ENCODE measurements at regions not wholly inside any gene's neighbourhood (a gene's known extent, or its start where the extent isn't known, plus 50 kb on each side); places are given as distances from the start of the nearest gene placed in this dataset.

DNA sequence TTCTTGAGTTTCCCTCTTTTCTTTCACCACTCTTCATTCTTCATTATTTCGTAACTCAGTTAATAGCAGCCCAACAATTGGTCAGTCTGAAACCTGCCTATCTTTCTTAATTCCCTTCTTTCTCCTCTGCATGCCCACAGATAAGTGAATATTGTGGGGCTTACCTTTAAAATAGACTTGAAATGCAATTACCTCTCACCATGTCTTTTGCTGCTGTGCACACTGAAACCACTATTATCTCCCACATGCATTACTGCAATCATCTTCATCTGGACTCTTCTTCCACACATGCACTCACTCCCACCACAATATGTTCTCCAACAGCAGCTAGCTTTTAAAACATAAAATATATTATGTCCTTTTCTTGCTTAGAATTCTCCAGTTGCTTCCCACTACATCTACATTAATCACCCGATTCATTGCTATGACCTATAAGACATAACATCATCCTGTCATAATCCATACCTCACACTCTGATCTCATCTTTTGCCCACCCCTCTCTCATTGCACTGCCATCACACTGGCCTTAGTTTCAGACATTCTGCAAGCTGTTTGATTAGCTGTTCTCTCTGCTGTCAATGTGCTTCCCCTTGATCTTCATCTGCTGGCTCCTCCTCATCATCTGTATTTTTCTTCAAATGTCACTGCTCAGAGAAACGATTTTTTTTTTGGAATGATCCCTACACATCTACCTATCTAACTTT is 304.8 kb downstream of the PTPRC start:
- TF ChIP-seq, protein P1, sequence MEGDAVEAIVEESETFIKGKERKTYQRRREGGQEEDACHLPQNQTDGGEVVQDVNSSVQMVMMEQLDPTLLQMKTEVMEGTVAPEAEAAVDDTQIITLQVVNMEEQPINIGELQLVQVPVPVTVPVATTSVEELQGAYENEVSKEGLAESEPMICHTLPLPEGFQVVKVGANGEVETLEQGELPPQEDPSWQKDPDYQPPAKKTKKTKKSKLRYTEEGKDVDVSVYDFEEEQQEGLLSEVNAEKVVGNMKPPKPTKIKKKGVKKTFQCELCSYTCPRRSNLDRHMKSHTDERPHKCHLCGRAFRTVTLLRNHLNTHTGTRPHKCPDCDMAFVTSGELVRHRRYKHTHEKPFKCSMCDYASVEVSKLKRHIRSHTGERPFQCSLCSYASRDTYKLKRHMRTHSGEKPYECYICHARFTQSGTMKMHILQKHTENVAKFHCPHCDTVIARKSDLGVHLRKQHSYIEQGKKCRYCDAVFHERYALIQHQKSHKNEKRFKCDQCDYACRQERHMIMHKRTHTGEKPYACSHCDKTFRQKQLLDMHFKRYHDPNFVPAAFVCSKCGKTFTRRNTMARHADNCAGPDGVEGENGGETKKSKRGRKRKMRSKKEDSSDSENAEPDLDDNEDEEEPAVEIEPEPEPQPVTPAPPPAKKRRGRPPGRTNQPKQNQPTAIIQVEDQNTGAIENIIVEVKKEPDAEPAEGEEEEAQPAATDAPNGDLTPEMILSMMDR (IDR thresholded peaks at IDR 0.05; ENCODE audit: insufficient read depth, low read length, poor library complexity, severe bottlenecking) = no peak
- TF ChIP-seq EZH2phosphoT487 (conservative IDR thresholded peaks at IDR 0.05; ENCODE audit: low read length) = no peak
- H3K4me3 ChIP-seq (ENCODE audit: insufficient read depth, low read length, poor library complexity, severe bottlenecking) = no peak overlapping the region
- no peak overlapping the region for H3K4me2 ChIP-seq (ENCODE audit: low read depth, low read length, poor library complexity, severe bottlenecking)
- no peaks in the 10 kb centered on the region for H3K79me2 ChIP-seq (ENCODE audit: insufficient read depth, low read length)
- H3K9me2 ChIP-seq (replicated peaks; ENCODE audit: insufficient read depth, low read length) = no peaks in the 10 kb centered on the region
- H3F3A ChIP-seq (ENCODE audit: insufficient read depth) = no peaks in the 10 kb centered on the region; the same call in 1 of the 2 replicates
- no peak overlapping the region for H2AFZ ChIP-seq (ENCODE audit: low read depth, low read length, severe bottlenecking)
- H4K20me1 ChIP-seq (ENCODE audit: low read depth, low read length) = no peaks in the 10 kb centered on the region
- H3K36me3 ChIP-seq (ENCODE audit: low read length) = no peaks in the 10 kb centered on the region
- no peak overlapping the region for H3K27ac ChIP-seq (ENCODE audit: low read depth, low read length)
- H3K9me3 ChIP-seq (ENCODE audit: insufficient read depth, low read length) = no peaks in the 10 kb centered on the region
- no peak overlapping the region for H3K9ac ChIP-seq (ENCODE audit: low read length)
- H3K27me3 ChIP-seq (ENCODE audit: low read length) = no peaks in the 10 kb centered on the region

DNA sequence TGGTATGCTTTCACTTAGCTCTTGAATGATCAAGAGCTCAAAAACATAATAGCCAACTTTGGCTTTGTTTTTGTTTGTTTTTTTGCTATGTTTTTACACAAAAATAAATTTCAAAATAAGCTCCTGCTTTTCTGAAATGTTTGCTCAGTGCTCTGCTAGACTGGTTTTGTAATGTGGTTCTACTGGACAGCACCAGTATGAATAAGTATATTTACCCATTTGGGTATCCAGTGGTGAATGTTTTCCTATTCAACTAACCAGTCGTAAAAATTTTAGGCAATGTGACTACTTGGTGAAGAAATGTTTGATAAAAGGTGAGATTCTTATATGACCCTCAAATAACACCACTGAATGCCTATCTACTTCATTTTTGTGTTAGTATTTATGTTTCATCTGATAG is 308.6 kb downstream of the PTPRC start:
- Histone ChIP-seq H3K9ac (ENCODE audit: low read length) (no peak overlapping the region), H3K9me2 (replicated peaks; ENCODE audit: insufficient read depth, low read length) (no peaks in the 10 kb centered on the region), H3K79me2 (ENCODE audit: insufficient read depth, low read length) (no peaks in the 10 kb centered on the region), H3F3A (ENCODE audit: insufficient read depth) (no peaks in the 10 kb centered on the region), H2AFZ (ENCODE audit: low read depth, low read length, severe bottlenecking) (no peak overlapping the region), H4K20me1 (ENCODE audit: low read depth, low read length) (no peaks in the 10 kb centered on the region), H3K9me3 (ENCODE audit: insufficient read depth, low read length) (no peaks in the 10 kb centered on the region), H3K4me3 (ENCODE audit: insufficient read depth, low read length, poor library complexity, severe bottlenecking) (no peak overlapping the region), H3K27ac (ENCODE audit: low read depth, low read length) (no peak overlapping the region), H3K4me2 (ENCODE audit: low read depth, low read length, poor library complexity, severe bottlenecking) (no peak overlapping the region), H3K27me3 (ENCODE audit: low read length) (no peaks in the 10 kb centered on the region), H3K36me3 (ENCODE audit: low read length) (no peaks in the 10 kb centered on the region)
- TF ChIP-seq EZH2phosphoT487 (conservative IDR thresholded peaks at IDR 0.05; ENCODE audit: low read length) = no peak
- TF ChIP-seq, protein P1 (IDR thresholded peaks at IDR 0.05; ENCODE audit: insufficient read depth, low read length, poor library complexity, severe bottlenecking) = no peak

DNA sequence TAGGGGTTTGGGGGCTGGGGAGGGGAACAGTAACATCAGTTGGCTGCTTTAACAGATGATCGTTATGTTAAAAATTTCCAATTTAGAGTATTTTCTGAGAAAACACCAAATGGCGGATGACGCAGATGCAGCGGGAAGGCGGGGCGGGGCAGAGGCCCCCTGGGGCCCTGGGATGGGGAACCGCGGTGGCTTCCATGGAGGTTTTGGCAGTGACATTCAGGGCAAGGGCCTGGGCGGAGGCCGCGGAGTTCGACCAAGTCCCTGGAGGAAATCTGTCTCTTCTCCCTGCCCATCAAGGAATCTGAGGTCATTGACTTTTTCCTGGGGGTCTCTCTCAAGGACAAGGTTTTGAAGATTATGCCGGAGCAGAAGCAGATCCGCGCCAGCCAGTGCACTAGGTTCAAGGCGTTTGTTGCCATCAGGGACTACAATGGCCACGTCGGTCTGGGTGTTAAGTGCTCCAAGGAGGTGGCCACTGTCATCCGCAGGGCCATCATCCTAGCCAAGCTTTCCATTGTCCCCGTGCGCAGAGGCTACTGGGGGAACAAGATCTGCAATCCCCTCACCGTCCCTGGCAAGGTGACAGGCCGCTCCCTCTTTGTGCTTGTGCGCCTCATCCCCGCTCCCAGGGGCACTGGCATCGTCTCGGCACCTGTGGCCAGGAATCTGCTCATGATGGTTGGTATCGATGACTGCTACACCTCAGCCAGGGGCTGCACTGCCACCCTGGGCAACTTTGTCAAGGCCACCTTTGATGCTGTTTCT is 310.2 kb downstream of the PTPRC start:
- Histone ChIP-seq H3K9me2 (replicated peaks; ENCODE audit: insufficient read depth, low read length) (no peaks in the 10 kb centered on the region), H3K4me3 (ENCODE audit: insufficient read depth, low read length, poor library complexity, severe bottlenecking) (no peak overlapping the region), H3K27me3 (ENCODE audit: low read length) (no peaks in the 10 kb centered on the region), H3K79me2 (ENCODE audit: insufficient read depth, low read length) (no peaks in the 10 kb centered on the region), H2AFZ (ENCODE audit: low read depth, low read length, severe bottlenecking) (no peak overlapping the region), H3F3A (ENCODE audit: insufficient read depth) (no peaks in the 10 kb centered on the region), H3K4me2 (ENCODE audit: low read depth, low read length, poor library complexity, severe bottlenecking) (no peak overlapping the region), H3K9ac (ENCODE audit: low read length) (no peak overlapping the region), H3K27ac (ENCODE audit: low read depth, low read length) (no peak overlapping the region), H4K20me1 (ENCODE audit: low read depth, low read length) (no peaks in the 10 kb centered on the region), H3K36me3 (ENCODE audit: low read length) (no peaks in the 10 kb centered on the region), H3K9me3 (ENCODE audit: insufficient read depth, low read length) (no peaks in the 10 kb centered on the region)
- TF ChIP-seq, protein P1 (IDR thresholded peaks at IDR 0.05; ENCODE audit: insufficient read depth, low read length, poor library complexity, severe bottlenecking) = no peak
- no peak for TF ChIP-seq EZH2phosphoT487 (conservative IDR thresholded peaks at IDR 0.05; ENCODE audit: low read length)
